ENCODE measurements at regions not wholly inside any gene's neighbourhood (a gene's known extent, or its start where the extent isn't known, plus 50 kb on each side); places are given as distances from the start of the nearest gene placed in this dataset.

GRCh38 chr15:91535856-91536500 lies 317.5 kb upstream of the SLCO3A1 start:
- no peak overlapping the region for H3K4me3 Mint-ChIP-seq
- intact Hi-C loops (cut with micrococcal nuclease), result no loop called here
- no peak overlapping the region for H3K27ac Mint-ChIP-seq
- H3K4me1 Mint-ChIP-seq, result no peaks in the 10 kb centered on the region
- ChIA-PET CTCF (no interaction called here), POLR2A (no interaction called here)
- no peak for TF ChIP-seq CTCF (IDR thresholded peaks at IDR 0.05)
- no peaks in the 10 kb centered on the region for H3K27me3 Mint-ChIP-seq
- no peak for ATAC-seq (ENCODE audit: low read depth)
- no peaks in the 10 kb centered on the region for H3K9me3 Mint-ChIP-seq
- DNase-seq, result no peak
- H3K36me3 Mint-ChIP-seq (ENCODE audit: low read depth), result no peaks in the 10 kb centered on the region

DNA sequence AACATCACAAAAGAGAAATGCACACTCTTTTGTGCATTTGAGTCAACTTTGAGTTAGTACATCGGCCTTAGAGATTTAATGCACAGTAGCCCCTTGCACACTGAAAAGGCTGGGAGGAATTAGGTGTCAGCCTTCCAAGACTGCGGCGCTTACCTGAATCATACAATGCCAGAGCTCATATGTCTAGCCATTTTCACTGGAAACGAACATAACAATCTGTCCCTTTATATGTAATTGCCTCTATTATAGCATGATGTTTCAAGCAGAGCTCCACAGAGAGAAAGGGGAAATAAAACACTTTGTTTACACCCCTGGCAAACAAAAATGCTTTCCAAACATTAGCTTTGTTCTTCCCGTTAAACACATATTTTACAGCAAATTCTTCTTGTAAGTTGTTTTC lies 315.7 kb upstream of the SLCO3A1 start:
- POLR2A ChIA-PET, result no interaction called here
- no peaks in the 10 kb centered on the region for H3K4me1 Mint-ChIP-seq
- DNase-seq (no peak), ATAC-seq (ENCODE audit: low read depth) (no peak)
- no peak for TF ChIP-seq CTCF (IDR thresholded peaks at IDR 0.05)
- no peaks in the 10 kb centered on the region for H3K36me3 Mint-ChIP-seq (ENCODE audit: low read depth)
- no peaks in the 10 kb centered on the region for H3K9me3 Mint-ChIP-seq
- CTCF ChIA-PET, result no interaction called here
- H3K27ac Mint-ChIP-seq, result no peak overlapping the region
- no peaks in the 10 kb centered on the region for H3K27me3 Mint-ChIP-seq
- no peak overlapping the region for H3K4me3 Mint-ChIP-seq
- intact Hi-C loops (cut with micrococcal nuclease), result no loop called here

DNA sequence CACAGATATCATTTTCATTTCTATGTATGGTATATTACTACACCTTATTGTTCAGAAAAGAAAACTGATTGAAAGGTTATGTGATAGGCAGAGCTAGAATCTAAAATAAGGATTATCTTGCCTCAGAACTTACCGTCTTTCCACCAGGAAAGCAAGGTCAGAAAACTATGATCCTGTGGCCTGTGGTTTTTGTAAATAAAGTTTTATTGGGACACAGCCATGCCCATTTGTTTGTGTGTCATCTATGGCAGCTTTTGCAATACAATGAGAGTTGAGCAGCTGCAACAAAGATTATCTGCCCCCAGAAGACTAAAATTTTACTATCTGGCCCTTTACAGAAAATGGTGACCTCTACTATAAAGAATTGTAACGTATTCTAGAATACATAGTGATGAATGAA lies 314.7 kb upstream of the SLCO3A1 start:
- ChIA-PET CTCF (no interaction called here), POLR2A (no interaction called here)
- H3K36me3 Mint-ChIP-seq (ENCODE audit: low read depth), result no peaks in the 10 kb centered on the region
- TF ChIP-seq CTCF (IDR thresholded peaks at IDR 0.05), result no peak
- no peak overlapping the region for H3K4me3 Mint-ChIP-seq
- H3K4me1 Mint-ChIP-seq, result no peaks in the 10 kb centered on the region
- intact Hi-C loops (cut with micrococcal nuclease), result no loop called here
- no peaks in the 10 kb centered on the region for H3K27me3 Mint-ChIP-seq
- no peak overlapping the region for H3K27ac Mint-ChIP-seq
- DNase-seq (no peak), ATAC-seq (ENCODE audit: low read depth) (no peak)
- no peaks in the 10 kb centered on the region for H3K9me3 Mint-ChIP-seq

GRCh38 chr15:91541286-91541685 lies 312.2 kb upstream of the SLCO3A1 start:
- Mint-ChIP-seq H3K4me3 (no peak overlapping the region), H3K9me3 (no peaks in the 10 kb centered on the region), H3K36me3 (ENCODE audit: low read depth) (no peaks in the 10 kb centered on the region), H3K27ac (no peak overlapping the region), H3K27me3 (no peaks in the 10 kb centered on the region), H3K4me1 (no peaks in the 10 kb centered on the region)
- intact Hi-C loops (cut with micrococcal nuclease), result no loop called here
- CTCF ChIA-PET, result no interaction called here
- POLR2A ChIA-PET, result no interaction called here
- DNase-seq, result no peak
- ATAC-seq (ENCODE audit: low read depth), result no peak
- TF ChIP-seq CTCF (IDR thresholded peaks at IDR 0.05), result no peak

GRCh38 chr15:91542226-91542625 lies 311.3 kb upstream of the SLCO3A1 start:
- no peak for DNase-seq
- Mint-ChIP-seq H3K4me1 (no peaks in the 10 kb centered on the region), H3K27me3 (no peaks in the 10 kb centered on the region), H3K9me3 (no peaks in the 10 kb centered on the region), H3K4me3 (no peak overlapping the region), H3K36me3 (ENCODE audit: low read depth) (no peaks in the 10 kb centered on the region), H3K27ac (no peak overlapping the region)
- CTCF ChIA-PET, result no interaction called here
- intact Hi-C loops (cut with micrococcal nuclease), result no loop called here
- ATAC-seq (ENCODE audit: low read depth), result no peak
- POLR2A ChIA-PET, result no interaction called here
- no peak for TF ChIP-seq CTCF (IDR thresholded peaks at IDR 0.05)
